SU-DHL-6 (cell line): ENCODE measurements at regions not wholly inside any gene's neighbourhood (a gene's known extent, or its start where the extent isn't known, plus 50 kb on each side); places are given as distances from the start of the nearest gene placed in this dataset.

Source experiments
- H2AFZ ChIP-seq: fragments of 200-600 bp; sonication (generic); 2 replicates; pipeline ENCODE4 v1.6.1; 2014; ENCODE audit warnings: low read depth, mild to moderate bottlenecking, moderate library complexity, mixed read lengths, antibody characterized with exemption, low read length; ENCODE audit not compliant: severe bottlenecking
- H3F3A ChIP-seq: fragments of 200-600 bp; shearing (Covaris generic); 2 replicates; pipeline ENCODE4 v1.6.0; 2016; ENCODE audit warnings: antibody characterized with exemption, mild to moderate bottlenecking; ENCODE audit not compliant: insufficient read depth
- H3K27ac ChIP-seq: fragments of 200-600 bp; sonication (generic); 2 replicates; pipeline ENCODE4 v1.5.1; 2016; ENCODE audit warnings: low read depth, mild to moderate bottlenecking, low read length, moderate library complexity, mixed read lengths
- H3K27me3 ChIP-seq: fragments of 200-600 bp; sonication (generic), shearing (Covaris generic); 2 replicates; pipeline ENCODE4 v1.6.0; 2014; ENCODE audit warnings: mild to moderate bottlenecking, low read length
- H3K36me3 ChIP-seq: fragments of 200-600 bp; sonication (generic); 2 replicates; pipeline ENCODE4 v1.6.1; 2014; ENCODE audit warnings: mild to moderate bottlenecking, low read length, mixed read lengths
- H3K4me2 ChIP-seq: fragments of 300-600, 200-600 bp; shearing (Covaris generic), sonication (generic); 2 replicates; pipeline ENCODE4 v1.6.0; 2014; ENCODE audit warnings: low read length, low read depth, mild to moderate bottlenecking; ENCODE audit not compliant: poor library complexity, severe bottlenecking
- H3K4me3 ChIP-seq: fragments of 200-600 bp; sonication (generic); 2 replicates; pipeline ENCODE4 v1.5.1; 2014; ENCODE audit warnings: antibody characterized with exemption, low read length, mild to moderate bottlenecking, mixed read lengths; ENCODE audit not compliant: insufficient read depth, poor library complexity, severe bottlenecking
- H3K79me2 ChIP-seq: fragments of 200-600 bp; sonication (generic); 2 replicates; pipeline ENCODE4 v1.6.1; 2014; ENCODE audit warnings: mild to moderate bottlenecking, low read length, moderate library complexity; ENCODE audit not compliant: insufficient read depth
- H3K9ac ChIP-seq: fragments of 200-600 bp; sonication (generic); 2 replicates; pipeline ENCODE4 v1.7.0; 2014; ENCODE audit warnings: mild to moderate bottlenecking, low read length
- H3K9me2 ChIP-seq: fragments of 200-600 bp; sonication (generic); replicated peaks from 2 replicates; pipeline ENCODE4 v1.6.1; 2014; ENCODE audit warnings: low read length; ENCODE audit not compliant: insufficient read depth
- H3K9me3 ChIP-seq: fragments of 200-600 bp; sonication (generic); 2 replicates; pipeline ENCODE4 v1.6.1; 2014; ENCODE audit warnings: low read length, mixed read lengths; ENCODE audit not compliant: insufficient read depth
- H4K20me1 ChIP-seq: fragments of 200-600 bp; sonication (generic); 2 replicates; pipeline ENCODE4 v1.6.1; 2014; ENCODE audit warnings: low read depth, mild to moderate bottlenecking, antibody characterized with exemption, low read length, moderate library complexity, mixed read lengths
- EZH2phosphoT487 ChIP-seq: fragments of 200-600 bp; sonication (generic), shearing (Covaris generic); conservative IDR thresholded peaks from 2 replicates; pipeline ENCODE4 v1.6.1; 2018; ENCODE audit warnings: mild to moderate bottlenecking, antibody characterized with exemption, low read length, moderate library complexity, mixed read lengths
- TF ChIP-seq, protein P1 (sequence below): fragments of 200-600 bp; sonication (generic); IDR thresholded peaks from one replicate; pipeline ENCODE4 v1.5.1; 2017; ENCODE audit warnings: antibody characterized with exemption, mild to moderate bottlenecking, low read length, moderate library complexity; ENCODE audit not compliant: insufficient read depth, poor library complexity, severe bottlenecking

DNA sequence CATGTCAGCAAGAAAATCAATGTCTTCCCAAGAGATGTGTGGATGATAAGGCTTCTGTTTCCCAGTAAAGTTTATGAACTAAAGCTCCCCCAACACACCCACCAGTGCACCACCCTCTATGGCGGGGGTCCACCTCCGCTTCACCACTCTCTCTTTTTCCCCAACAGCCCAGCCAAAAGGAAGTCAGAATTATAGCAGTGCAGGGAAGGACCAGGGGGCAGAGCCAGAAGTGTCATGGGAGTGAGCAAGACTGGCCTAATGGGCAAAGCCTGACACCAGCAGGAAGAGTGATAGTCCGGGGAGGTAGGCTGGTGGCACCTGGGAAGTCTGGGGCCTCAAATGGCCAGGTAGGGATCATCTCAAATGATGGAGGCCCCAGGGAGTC lies 167.7 kb downstream of the ZFP36L2 start:
- Histone ChIP-seq H2AFZ (no peak overlapping the region), H3K9me2 (no peaks in the 10 kb centered on the region), H3F3A (no peaks in the 10 kb centered on the region), H3K36me3 (no peaks in the 10 kb centered on the region), H3K27ac (no peak overlapping the region), H3K27me3 (no peaks in the 10 kb centered on the region), H3K79me2 (no peaks in the 10 kb centered on the region), H3K9me3 (no peaks in the 10 kb centered on the region), H3K4me2 (no peak overlapping the region), H3K9ac (no peak overlapping the region), H4K20me1 (no peaks in the 10 kb centered on the region), H3K4me3 (no peak overlapping the region)
- TF ChIP-seq EZH2phosphoT487: no peak
- TF ChIP-seq, protein P1, sequence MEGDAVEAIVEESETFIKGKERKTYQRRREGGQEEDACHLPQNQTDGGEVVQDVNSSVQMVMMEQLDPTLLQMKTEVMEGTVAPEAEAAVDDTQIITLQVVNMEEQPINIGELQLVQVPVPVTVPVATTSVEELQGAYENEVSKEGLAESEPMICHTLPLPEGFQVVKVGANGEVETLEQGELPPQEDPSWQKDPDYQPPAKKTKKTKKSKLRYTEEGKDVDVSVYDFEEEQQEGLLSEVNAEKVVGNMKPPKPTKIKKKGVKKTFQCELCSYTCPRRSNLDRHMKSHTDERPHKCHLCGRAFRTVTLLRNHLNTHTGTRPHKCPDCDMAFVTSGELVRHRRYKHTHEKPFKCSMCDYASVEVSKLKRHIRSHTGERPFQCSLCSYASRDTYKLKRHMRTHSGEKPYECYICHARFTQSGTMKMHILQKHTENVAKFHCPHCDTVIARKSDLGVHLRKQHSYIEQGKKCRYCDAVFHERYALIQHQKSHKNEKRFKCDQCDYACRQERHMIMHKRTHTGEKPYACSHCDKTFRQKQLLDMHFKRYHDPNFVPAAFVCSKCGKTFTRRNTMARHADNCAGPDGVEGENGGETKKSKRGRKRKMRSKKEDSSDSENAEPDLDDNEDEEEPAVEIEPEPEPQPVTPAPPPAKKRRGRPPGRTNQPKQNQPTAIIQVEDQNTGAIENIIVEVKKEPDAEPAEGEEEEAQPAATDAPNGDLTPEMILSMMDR: no peak

DNA sequence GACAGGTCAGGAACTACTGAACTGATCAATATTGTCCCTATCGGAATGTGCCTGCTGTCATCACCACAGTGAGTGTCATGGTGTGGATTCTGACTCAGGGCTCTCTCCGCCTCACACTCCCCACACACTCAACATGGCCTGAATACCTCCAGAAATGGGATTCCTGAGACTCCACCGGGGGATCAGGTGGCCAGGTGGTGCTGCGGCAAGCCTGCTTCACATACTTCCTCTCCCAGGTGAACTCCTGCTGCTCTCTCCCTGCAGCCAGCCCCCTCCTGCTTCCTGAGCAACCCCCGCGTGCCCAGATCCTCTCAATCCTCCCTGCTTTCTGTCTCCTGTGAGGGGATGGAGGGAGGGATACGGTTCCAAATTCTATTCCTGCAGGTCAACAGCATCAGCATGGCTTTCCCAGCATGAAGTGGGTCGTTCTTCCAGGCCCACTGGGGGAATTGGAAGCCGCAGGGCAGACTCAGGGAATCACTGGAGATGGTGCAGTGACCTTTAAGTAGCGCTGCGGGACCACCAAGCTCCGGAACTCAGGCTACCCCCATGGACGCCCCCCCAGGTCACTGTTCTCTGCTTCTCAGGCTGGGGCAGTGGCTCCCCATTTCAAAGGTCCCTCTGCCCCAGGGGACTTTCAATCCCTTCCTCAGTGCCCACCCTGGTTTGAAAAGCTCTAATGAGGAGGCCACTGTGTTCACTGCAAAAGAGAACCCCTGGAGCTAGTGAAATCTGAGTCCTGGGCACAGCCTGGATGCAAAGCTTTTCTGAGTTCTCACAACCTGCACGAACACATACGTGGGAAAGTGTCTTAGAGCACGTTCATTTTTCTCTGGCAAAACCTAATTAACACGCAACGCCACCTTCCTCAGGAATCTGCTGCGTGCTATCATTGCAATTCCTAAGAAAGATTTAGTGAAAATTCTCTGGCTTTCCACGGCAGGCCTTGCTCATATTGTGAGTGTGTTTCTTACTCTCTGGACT lies 168.4 kb downstream of the ZFP36L2 start:
- Histone ChIP-seq H3K79me2 (no peaks in the 10 kb centered on the region), H3K9ac (no peak overlapping the region), H3K36me3 (no peaks in the 10 kb centered on the region), H3K9me3 (no peaks in the 10 kb centered on the region), H3K4me2 (no peak overlapping the region), H3K9me2 (no peaks in the 10 kb centered on the region), H4K20me1 (no peaks in the 10 kb centered on the region), H2AFZ (no peak overlapping the region), H3K27me3 (no peaks in the 10 kb centered on the region), H3K27ac (no peak overlapping the region), H3F3A (no peaks in the 10 kb centered on the region), H3K4me3 (no peak overlapping the region)
- TF ChIP-seq, protein P1: no peak
- no peak for TF ChIP-seq EZH2phosphoT487

DNA sequence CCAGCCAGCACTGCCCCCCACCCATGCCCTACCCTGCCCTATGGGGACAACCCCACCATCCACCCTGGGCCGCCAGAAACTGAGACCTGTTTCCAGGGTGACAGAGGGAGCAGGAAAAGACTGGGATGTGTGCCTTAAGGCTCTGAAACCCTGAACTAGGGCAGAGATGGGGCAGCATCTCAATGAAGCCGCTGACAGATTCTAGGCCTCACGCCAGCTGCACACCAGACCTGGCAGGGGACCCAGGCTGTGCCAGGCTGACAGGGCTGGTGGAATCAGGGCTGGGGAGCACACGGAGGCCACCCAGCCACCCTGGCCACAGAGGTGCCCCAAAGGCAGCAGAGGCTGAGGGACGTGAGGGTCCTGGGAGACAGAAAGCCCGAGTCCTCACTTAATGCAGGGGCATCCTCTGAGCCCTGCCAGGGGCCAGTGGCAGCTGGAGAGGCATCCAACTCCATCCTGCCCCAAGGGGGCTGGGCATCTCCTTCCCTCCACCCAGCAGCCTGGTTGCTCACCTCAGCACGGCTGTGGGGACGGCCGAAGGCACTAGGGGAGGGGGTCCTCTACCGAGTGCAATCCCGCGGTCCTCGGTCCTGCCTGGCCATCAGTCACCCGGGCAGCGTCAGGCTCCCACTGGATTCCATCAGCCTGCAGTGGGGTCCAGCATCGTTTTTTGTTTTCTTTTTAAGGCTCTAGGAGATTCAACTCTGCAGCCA lies 169.2 kb downstream of the ZFP36L2 start:
- H3K36me3 ChIP-seq: no peaks in the 10 kb centered on the region
- no peak overlapping the region for H3K4me2 ChIP-seq
- H2AFZ ChIP-seq: no peak overlapping the region
- no peaks in the 10 kb centered on the region for H3F3A ChIP-seq
- no peaks in the 10 kb centered on the region for H3K79me2 ChIP-seq
- no peaks in the 10 kb centered on the region for H3K9me2 ChIP-seq
- H3K9ac ChIP-seq: no peak overlapping the region
- TF ChIP-seq EZH2phosphoT487: no peak
- TF ChIP-seq, protein P1: no peak
- no peak overlapping the region for H3K4me3 ChIP-seq
- no peaks in the 10 kb centered on the region for H3K9me3 ChIP-seq
- no peaks in the 10 kb centered on the region for H4K20me1 ChIP-seq
- H3K27me3 ChIP-seq: no peaks in the 10 kb centered on the region
- H3K27ac ChIP-seq: no peak overlapping the region
